Naive thymus-derived CD4-positive, alpha-beta T cell (primary cell): ENCODE measurements at regions not wholly inside any gene's neighbourhood (a gene's known extent, or its start where the extent isn't known, plus 50 kb on each side); places are given as distances from the start of the nearest gene placed in this dataset.

ENCODE experiments used
- ATAC-seq: fragments of 150-1000 bp; cut with Tn5 transposase; 2 replicates; pipeline ENCODE4 v1.10.0; 2021; ENCODE audit warnings: mild to moderate bottlenecking, moderate library complexity
- CTCF ChIA-PET: fragments of 350-600 bp; sonication (Branson Sonifier 250); formaldehyde crosslinking; loops from one replicate; lab custom pipeline; 2021; ENCODE audit warnings: antibody characterized with exemption; lab: Charles Lee
- POLR2A ChIA-PET: fragments of 350-600 bp; sonication (Branson Sonifier 250); formaldehyde crosslinking; loops from one replicate; lab custom pipeline; 2021; ENCODE audit warnings: antibody characterized with exemption, inconsistent platforms; lab: Charles Lee
- DNase-seq, 9 donors: peaks; one replicate each; pipeline versions ENCODE4 v3.0.0 to v3.0.0-alpha.2; 2020 to 2022; ENCODE audit warnings: mixed read lengths in 1 of 9
- H3K27ac ChIP-seq: one replicate; pipeline ENCODE4 v1.7.0; 2013; ENCODE audit warnings: mild to moderate bottlenecking, low read depth, low read length, moderate library complexity
- H3K27me3 ChIP-seq, 2 donors: one replicate each; pipeline ENCODE4 v1.7.0; 2013; ENCODE audit warnings: low read length in 2 of 2, mild to moderate bottlenecking in 2 of 2, moderate library complexity in 2 of 2; ENCODE audit not compliant: control insufficient read depth in 2 of 2, insufficient read depth in 2 of 2
- H3K36me3 ChIP-seq, 3 experiments: 1 replicate in 2 of 3; 2 replicates in 1 of 3; pipeline ENCODE4 v1.7.0; 2013; ENCODE audit warnings: low read length in 3 of 3, mild to moderate bottlenecking in 3 of 3, moderate library complexity in 1 of 3; ENCODE audit not compliant: insufficient read depth in 3 of 3, control insufficient read depth in 2 of 3
- H3K4me1 ChIP-seq, 2 donors: one replicate each; pipeline ENCODE4 v1.7.0; 2013; ENCODE audit warnings: low read length in 2 of 2, mild to moderate bottlenecking in 2 of 2, moderate library complexity in 1 of 2; ENCODE audit not compliant: control insufficient read depth in 2 of 2, insufficient read depth in 2 of 2
- H3K4me3 ChIP-seq: 2 replicates; pipeline ENCODE4 v1.7.0; 2013; ENCODE audit warnings: mild to moderate bottlenecking, low read length
- H3K9me3 ChIP-seq, 3 experiments: 1 replicate in 2 of 3; 2 replicates in 1 of 3; pipeline ENCODE4 v1.7.0; 2013; ENCODE audit warnings: low read length in 3 of 3; ENCODE audit not compliant: control insufficient read depth in 2 of 3
- H3K27ac Mint-ChIP-seq, 9 donors: one replicate each; pipeline ENCODE4 v1.8.0; 2020 to 2022; ENCODE audit warnings: mixed read lengths in 9 of 9, mild to moderate bottlenecking in 8 of 9, moderate library complexity in 5 of 9, inconsistent platforms in 2 of 9
- H3K27me3 Mint-ChIP-seq, 5 donors: one replicate each; pipeline ENCODE4 v1.8.0; 2021 to 2022; ENCODE audit warnings: mixed read lengths in 5 of 5, mild to moderate bottlenecking in 1 of 5
- H3K36me3 Mint-ChIP-seq, 5 donors: one replicate each; pipeline ENCODE4 v1.8.0; 2020 to 2022; ENCODE audit warnings: mixed read lengths in 5 of 5, mild to moderate bottlenecking in 3 of 5, inconsistent platforms in 1 of 5
- H3K4me1 Mint-ChIP-seq, 7 donors: one replicate each; pipeline ENCODE4 v1.8.0; 2020 to 2022; ENCODE audit warnings: mixed read lengths in 7 of 7, mild to moderate bottlenecking in 3 of 7, inconsistent platforms in 1 of 7
- H3K4me3 Mint-ChIP-seq, 10 donors: one replicate each; pipeline ENCODE4 v1.8.0; 2020 to 2022; ENCODE audit warnings: mild to moderate bottlenecking in 10 of 10, mixed read lengths in 10 of 10, moderate library complexity in 6 of 10, inconsistent platforms in 2 of 10
- H3K9me3 Mint-ChIP-seq, 11 donors: one replicate each; pipeline ENCODE4 v1.8.0; 2020 to 2022; ENCODE audit warnings: mixed read lengths in 11 of 11, mild to moderate bottlenecking in 4 of 11, inconsistent platforms in 1 of 11, moderate library complexity in 1 of 11
- intact Hi-C, 2 donors: fragments of 100-400 bp; cut with micrococcal nuclease; formaldehyde crosslinking; loops; one replicate each; pipeline ENCODE4 v1.15.1; 2023

- Mint-ChIP-seq H3K4me3 (no peak overlapping the region), H3K27me3 (peaks cover 0 to 10% (median 8%) of the 10 kb centered on the region in 5 donors), H3K4me1 (no peaks in the 10 kb centered on the region), H3K9me3 (peaks cover 0 to 3% (median 0%) of the 10 kb centered on the region in 11 donors), H3K27ac (no peak overlapping the region), H3K36me3 (no peaks in the 10 kb centered on the region)
- Histone ChIP-seq H3K4me3 (no peak overlapping the region), H3K36me3 (no peaks in the 10 kb centered on the region), H3K27me3 (no peaks in the 10 kb centered on the region), H3K27ac (no peak overlapping the region), H3K9me3 (no peaks in the 10 kb centered on the region), H3K4me1 (no peaks in the 10 kb centered on the region)
- peak; percentile 57 for ATAC-seq
- ChIA-PET POLR2A (no interaction called here), CTCF (no interaction called here)
- intact Hi-C loops, result loop anchor here in 1 of 2 donors (1.0 to 10.0 kb wide), 2 partner anchors 42 to 58 kb away; no protein-coding TSS in a partner anchor
- no peak for DNase-seq
Measured at GRCh38 chr9:99762470-99762869, 59.2 kb upstream of the NR4A3 start.
